ENCODE measurements at regions not wholly inside any gene's neighbourhood (a gene's known extent, or its start where the extent isn't known, plus 50 kb on each side); places are given as distances from the start of the nearest gene placed in this dataset.

DNA sequence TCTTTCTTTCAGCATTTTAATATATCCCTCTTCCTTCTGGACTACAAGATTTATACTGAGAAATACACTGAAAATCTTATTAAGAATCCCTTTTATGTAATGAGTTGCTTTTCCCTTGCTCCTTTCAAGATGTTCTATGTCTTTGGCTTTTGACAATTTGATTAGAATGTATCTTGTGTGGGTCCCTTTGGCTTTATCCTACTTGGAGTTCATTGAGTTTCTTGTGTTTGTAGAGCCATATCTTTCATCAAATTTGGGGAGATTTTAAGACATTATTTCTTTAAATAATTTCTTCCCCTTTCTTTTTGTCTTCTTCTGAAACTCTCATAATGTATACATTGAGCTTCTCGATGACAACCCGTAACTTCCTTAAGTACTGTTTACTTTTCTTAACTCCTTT lies 739.9 kb upstream of the AMOT start:
- no peak for TF ChIP-seq TAF1 (IDR thresholded peaks at IDR 0.05; ENCODE audit: low read depth)
- no peak for TF ChIP-seq MXI1 (conservative IDR thresholded peaks at IDR 0.05; ENCODE audit: poor library complexity, severe bottlenecking)
- no peak for TF ChIP-seq EP300 (conservative IDR thresholded peaks at IDR 0.05; ENCODE audit: poor library complexity, severe bottlenecking)
- TF ChIP-seq RAD21 (conservative IDR thresholded peaks at IDR 0.05), result no peak
- TF ChIP-seq, protein P1, sequence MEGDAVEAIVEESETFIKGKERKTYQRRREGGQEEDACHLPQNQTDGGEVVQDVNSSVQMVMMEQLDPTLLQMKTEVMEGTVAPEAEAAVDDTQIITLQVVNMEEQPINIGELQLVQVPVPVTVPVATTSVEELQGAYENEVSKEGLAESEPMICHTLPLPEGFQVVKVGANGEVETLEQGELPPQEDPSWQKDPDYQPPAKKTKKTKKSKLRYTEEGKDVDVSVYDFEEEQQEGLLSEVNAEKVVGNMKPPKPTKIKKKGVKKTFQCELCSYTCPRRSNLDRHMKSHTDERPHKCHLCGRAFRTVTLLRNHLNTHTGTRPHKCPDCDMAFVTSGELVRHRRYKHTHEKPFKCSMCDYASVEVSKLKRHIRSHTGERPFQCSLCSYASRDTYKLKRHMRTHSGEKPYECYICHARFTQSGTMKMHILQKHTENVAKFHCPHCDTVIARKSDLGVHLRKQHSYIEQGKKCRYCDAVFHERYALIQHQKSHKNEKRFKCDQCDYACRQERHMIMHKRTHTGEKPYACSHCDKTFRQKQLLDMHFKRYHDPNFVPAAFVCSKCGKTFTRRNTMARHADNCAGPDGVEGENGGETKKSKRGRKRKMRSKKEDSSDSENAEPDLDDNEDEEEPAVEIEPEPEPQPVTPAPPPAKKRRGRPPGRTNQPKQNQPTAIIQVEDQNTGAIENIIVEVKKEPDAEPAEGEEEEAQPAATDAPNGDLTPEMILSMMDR (IDR thresholded peaks at IDR 0.05; ENCODE audit: poor library complexity, severe bottlenecking), result no peak
- TF ChIP-seq POLR2AphosphoS5 (IDR thresholded peaks at IDR 0.05), result no peak
